ENCODE measurements at regions not wholly inside any gene's neighbourhood (a gene's known extent, or its start where the extent isn't known, plus 50 kb on each side); places are given as distances from the start of the nearest gene placed in this dataset.

GRCh38 chr1:80047791-80048190, 1041.3 kb upstream of the ADGRL4 start:
- H3K27me3 ChIP-seq: no peaks in the 10 kb centered on the region
- intact Hi-C loops (cut with DNase I): no loop called here
- DNase-seq (no peak), ATAC-seq (no peak)
- H3K4me1 ChIP-seq: no peaks in the 10 kb centered on the region
- TF ChIP-seq CTCF (IDR thresholded peaks at IDR 0.05): no peak
- no peaks in the 10 kb centered on the region for H3K9me3 ChIP-seq
- H3K4me3 ChIP-seq: no peak overlapping the region
- H3K36me3 ChIP-seq: no peaks in the 10 kb centered on the region
- H3K27ac ChIP-seq: no peak overlapping the region

GRCh38 chr1:80044662-80045061, 1038.1 kb upstream of the ADGRL4 start:
- no peaks in the 10 kb centered on the region for H3K27me3 ChIP-seq
- no peak overlapping the region for H3K4me3 ChIP-seq
- H3K4me1 ChIP-seq: no peaks in the 10 kb centered on the region
- H3K36me3 ChIP-seq: no peaks in the 10 kb centered on the region
- H3K9me3 ChIP-seq: no peaks in the 10 kb centered on the region
- intact Hi-C loops (cut with DNase I): no loop called here
- TF ChIP-seq CTCF (IDR thresholded peaks at IDR 0.05): no peak
- H3K27ac ChIP-seq: no peak overlapping the region
- no peak for ATAC-seq
- no peak for DNase-seq

- no peak for TF ChIP-seq CTCF (IDR thresholded peaks at IDR 0.05)
- ATAC-seq: no peak
- Histone ChIP-seq H3K4me3 (no peak overlapping the region), H3K9me3 (no peaks in the 10 kb centered on the region), H3K27ac (no peak overlapping the region), H3K4me1 (no peaks in the 10 kb centered on the region), H3K36me3 (no peaks in the 10 kb centered on the region), H3K27me3 (no peaks in the 10 kb centered on the region)
- no peak for DNase-seq
- intact Hi-C loops (cut with DNase I): no loop called here
Measured at GRCh38 chr1:80036690-80037432, 1030.3 kb upstream of the ADGRL4 start.

GRCh38 chr1:80023358-80023757, 1016.8 kb upstream of the ADGRL4 start:
- Histone ChIP-seq H3K9me3 (no peaks in the 10 kb centered on the region), H3K36me3 (no peaks in the 10 kb centered on the region), H3K27me3 (no peaks in the 10 kb centered on the region), H3K4me3 (no peak overlapping the region), H3K27ac (no peak overlapping the region), H3K4me1 (no peaks in the 10 kb centered on the region)
- ATAC-seq (no peak), DNase-seq (no peak)
- TF ChIP-seq CTCF (IDR thresholded peaks at IDR 0.05): no peak
- intact Hi-C loops (cut with DNase I): no loop called here

- Histone ChIP-seq H3K27ac (no peak overlapping the region), H3K36me3 (no peaks in the 10 kb centered on the region), H3K4me3 (no peak overlapping the region), H3K9me3 (no peaks in the 10 kb centered on the region), H3K27me3 (no peaks in the 10 kb centered on the region), H3K4me1 (no peaks in the 10 kb centered on the region)
- no peak for TF ChIP-seq CTCF (IDR thresholded peaks at IDR 0.05)
- intact Hi-C loops (cut with DNase I): no loop called here
- ATAC-seq (no peak), DNase-seq (no peak)
Measured at GRCh38 chr1:80021891-80022290, 1015.4 kb upstream of the ADGRL4 start.

- DNase-seq (no peak), ATAC-seq (no peak)
- Histone ChIP-seq H3K27me3 (no peaks in the 10 kb centered on the region), H3K36me3 (no peaks in the 10 kb centered on the region), H3K9me3 (no peaks in the 10 kb centered on the region), H3K27ac (no peak overlapping the region), H3K4me3 (no peak overlapping the region), H3K4me1 (no peaks in the 10 kb centered on the region)
- TF ChIP-seq CTCF (IDR thresholded peaks at IDR 0.05): no peak
- intact Hi-C loops (cut with DNase I): no loop called here
Measured at GRCh38 chr1:80018348-80018747, 1011.8 kb upstream of the ADGRL4 start.
